NCI-H1048 (cell line): ENCODE measurements at regions not wholly inside any gene's neighbourhood (a gene's known extent, or its start where the extent isn't known, plus 50 kb on each side); places are given as distances from the start of the nearest gene placed in this dataset.

Source experiments
- DNase-seq: peaks from one replicate; lab custom pipeline; 2025; lab: John Stamatoyannopoulos, UW

GRCh38 chr18:27695052-27695451 is 481.9 kb downstream of the CDH2 start:
- no peak for DNase-seq

GRCh38 chr18:27688581-27688980 is 488.3 kb downstream of the CDH2 start:
- no peak for DNase-seq

GRCh38 chr18:27687351-27687979 is 489.5 kb downstream of the CDH2 start:
- no peak for DNase-seq

- DNase-seq, result peak; percentile 14
Observed at GRCh38 chr18:27685807-27686412, 491.0 kb downstream of the CDH2 start.

- no peak for DNase-seq
Observed at GRCh38 chr18:27685091-27685490, 491.8 kb downstream of the CDH2 start.

- DNase-seq, result no peak
Observed at GRCh38 chr18:27674411-27674810, 489.3 kb upstream of the CHST9 start.

- no peak for DNase-seq
Observed at GRCh38 chr18:27673861-27674260, 488.8 kb upstream of the CHST9 start.

- DNase-seq, result no peak
Observed at GRCh38 chr18:27668158-27668557, 483.1 kb upstream of the CHST9 start.

- no peak for DNase-seq
Observed at GRCh38 chr18:27667064-27667463, 482.0 kb upstream of the CHST9 start.

GRCh38 chr18:27666016-27666415 is 480.9 kb upstream of the CHST9 start:
- no peak for DNase-seq

GRCh38 chr18:27665264-27665799 is 480.2 kb upstream of the CHST9 start:
- DNase-seq, result no peak

- no peak for DNase-seq
Observed at GRCh38 chr18:27662949-27663348, 477.8 kb upstream of the CHST9 start.

GRCh38 chr18:27662537-27662936 is 477.4 kb upstream of the CHST9 start:
- no peak for DNase-seq

GRCh38 chr18:27661320-27662018 is 476.4 kb upstream of the CHST9 start:
- no peak for DNase-seq

GRCh38 chr18:27656905-27657304 is 471.8 kb upstream of the CHST9 start:
- DNase-seq, result no peak

- no peak for DNase-seq
Observed at GRCh38 chr18:27656167-27656778, 471.2 kb upstream of the CHST9 start.

- no peak for DNase-seq
Observed at GRCh38 chr18:27653247-27653646, 468.1 kb upstream of the CHST9 start.

GRCh38 chr18:27652480-27653121 is 467.5 kb upstream of the CHST9 start:
- no peak for DNase-seq

- DNase-seq, result no peak
Observed at GRCh38 chr18:27649621-27650020, 464.5 kb upstream of the CHST9 start.

GRCh38 chr18:27645929-27646328 is 460.8 kb upstream of the CHST9 start:
- no peak for DNase-seq

GRCh38 chr18:27636576-27637085 is 451.5 kb upstream of the CHST9 start:
- no peak for DNase-seq

GRCh38 chr18:27632706-27633105 is 447.6 kb upstream of the CHST9 start:
- no peak for DNase-seq
